ENCODE measurements at regions not wholly inside any gene's neighbourhood (a gene's known extent, or its start where the extent isn't known, plus 50 kb on each side); places are given as distances from the start of the nearest gene placed in this dataset.

DNA sequence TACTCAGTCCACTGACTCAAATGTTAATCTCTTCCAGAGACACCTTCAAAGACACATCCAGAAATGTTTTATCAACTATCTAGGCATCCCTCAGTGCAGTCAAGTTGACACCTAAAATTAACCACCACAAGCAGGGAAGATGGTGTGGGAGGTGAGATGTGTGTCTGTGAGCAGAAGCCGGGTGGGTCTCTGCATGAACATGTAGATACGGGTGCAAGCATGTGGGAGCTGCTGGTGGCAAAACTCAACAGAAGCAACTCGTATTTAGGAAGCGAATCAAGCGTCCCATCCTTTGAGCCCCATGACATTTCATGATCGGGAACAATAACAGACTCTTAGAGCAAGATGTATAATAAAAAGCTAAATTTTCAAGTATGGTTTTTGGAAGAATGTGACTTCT lies 110.0 kb upstream of the C14orf180 start:
- TF ChIP-seq GATA2 (IDR thresholded peaks at IDR 0.05; ENCODE audit: low read depth, low read length): no peak
- no peak for TF ChIP-seq GATA3 (IDR thresholded peaks at IDR 0.05; ENCODE audit: low read depth, low read length)
